Activated T-helper 1 cell treated with anti-CD3 and anti-CD28 coated beads, Interleukin-2, amount 50 U/mL, for 16 hours (primary cell): ENCODE measurements at regions not wholly inside any gene's neighbourhood (a gene's known extent, or its start where the extent isn't known, plus 50 kb on each side); places are given as distances from the start of the nearest gene placed in this dataset.
"Not testable (repeated sequence)": the region's sequence is repeated elsewhere in the genome, so short reads cannot be mapped to it uniquely, and the experiment has no call there.

ENCODE experiments used
- DNase-seq, 2 donors: peaks; one replicate each; pipeline ENCODE4 v3.0.0-alpha.2; 2020; ENCODE audit warnings: low read depth in 1 of 2, low spot score in 1 of 2

DNA sequence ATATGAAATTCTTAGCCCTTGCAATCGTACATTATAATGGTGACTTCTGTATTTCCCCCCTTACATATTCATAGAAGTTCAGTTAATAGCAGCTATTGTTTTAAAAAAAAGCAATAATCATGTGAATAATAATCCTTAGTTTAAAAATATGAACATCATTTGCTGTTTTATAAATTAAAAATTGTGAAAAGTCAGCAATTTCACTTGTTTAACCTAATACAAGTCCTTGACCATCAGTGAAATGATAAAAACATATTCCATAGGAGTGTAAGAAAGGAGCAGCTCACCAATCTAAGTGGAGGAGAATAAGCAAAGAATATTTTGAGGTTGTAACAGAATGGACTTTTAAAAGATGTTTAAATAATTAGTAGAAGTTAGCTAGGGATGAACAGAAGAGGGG, 650.2 kb downstream of the SUCLG1 start:
- DNase-seq = no peak

DNA sequence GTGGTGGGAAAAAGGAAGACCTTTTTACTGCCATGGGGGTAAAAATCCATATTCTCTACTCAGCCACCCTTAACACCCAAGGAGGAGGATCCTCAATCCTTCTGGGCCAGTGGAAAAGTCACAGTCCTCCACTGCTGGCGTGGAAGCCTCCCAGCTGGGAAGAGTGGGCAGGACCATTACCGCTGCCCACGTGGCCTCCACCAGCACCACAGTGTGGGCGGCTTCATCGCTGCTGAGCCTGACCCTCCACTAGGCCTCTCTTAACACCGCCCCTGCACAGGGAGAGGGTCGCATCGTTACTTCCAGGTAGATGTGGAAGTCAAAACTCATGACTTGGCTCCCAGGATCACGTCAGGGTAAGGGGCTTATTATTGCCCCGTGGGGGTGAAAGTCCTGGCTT, 656.5 kb downstream of the SUCLG1 start:
- DNase-seq = no peak

DNA sequence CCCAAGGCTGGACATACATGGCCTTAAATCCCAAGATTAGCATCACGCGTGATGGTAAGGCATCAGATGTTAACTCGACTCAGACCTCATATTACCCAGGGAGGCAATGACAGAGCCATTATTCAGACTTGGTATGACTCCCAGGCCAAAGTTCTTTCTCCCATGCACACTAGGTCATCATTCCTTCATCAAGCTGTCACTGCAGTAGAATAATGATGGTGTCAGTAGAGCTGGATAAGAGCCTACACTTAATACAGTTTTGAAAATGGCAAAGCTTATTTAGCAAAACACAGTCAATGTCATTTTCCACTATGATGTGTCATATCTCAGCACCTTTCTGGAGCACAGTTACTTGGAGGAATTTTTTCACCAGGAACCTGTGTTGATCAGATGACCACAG, 663.3 kb downstream of the SUCLG1 start:
- DNase-seq = no peak

DNA sequence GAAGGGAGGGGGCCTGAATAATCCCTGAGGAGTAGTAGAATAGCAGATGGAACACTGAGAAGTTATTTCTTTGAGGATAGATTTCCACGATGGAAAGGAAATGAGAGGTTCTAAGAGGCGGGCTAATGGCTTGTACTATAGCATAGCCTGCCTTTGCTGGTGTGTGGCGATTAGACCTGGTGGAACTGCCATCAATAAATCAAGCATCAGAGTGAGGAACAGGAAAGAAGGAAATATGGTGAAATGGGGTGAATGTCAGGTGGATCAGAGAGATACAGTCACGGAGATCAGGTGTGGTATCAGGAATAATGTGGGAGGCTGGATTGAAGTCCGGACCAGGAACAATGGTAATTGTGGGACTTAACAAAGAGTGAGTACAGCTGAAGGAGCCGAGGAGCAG, 668.6 kb downstream of the SUCLG1 start:
- not testable (repeated sequence) for DNase-seq

DNA sequence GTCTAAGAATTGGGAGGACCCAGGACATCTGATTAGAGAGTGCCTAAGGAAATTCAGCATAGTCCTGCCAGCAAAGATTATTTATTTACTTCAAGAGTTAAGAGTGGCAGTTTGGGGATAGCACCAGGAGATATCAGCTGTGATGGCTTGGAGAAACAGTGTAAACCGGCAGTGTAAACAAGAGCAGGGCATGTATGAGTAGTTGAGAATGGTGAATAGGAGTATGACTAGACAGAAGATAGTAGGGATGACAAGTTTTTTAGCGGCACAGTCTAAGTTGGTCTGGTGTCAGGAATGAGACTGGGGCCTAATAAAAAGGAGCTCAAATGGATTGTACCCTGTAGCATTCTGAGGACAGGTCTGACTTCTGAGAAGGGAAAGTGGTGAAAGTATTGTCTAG, 669.4 kb downstream of the SUCLG1 start:
- DNase-seq = not testable (repeated sequence)

DNA sequence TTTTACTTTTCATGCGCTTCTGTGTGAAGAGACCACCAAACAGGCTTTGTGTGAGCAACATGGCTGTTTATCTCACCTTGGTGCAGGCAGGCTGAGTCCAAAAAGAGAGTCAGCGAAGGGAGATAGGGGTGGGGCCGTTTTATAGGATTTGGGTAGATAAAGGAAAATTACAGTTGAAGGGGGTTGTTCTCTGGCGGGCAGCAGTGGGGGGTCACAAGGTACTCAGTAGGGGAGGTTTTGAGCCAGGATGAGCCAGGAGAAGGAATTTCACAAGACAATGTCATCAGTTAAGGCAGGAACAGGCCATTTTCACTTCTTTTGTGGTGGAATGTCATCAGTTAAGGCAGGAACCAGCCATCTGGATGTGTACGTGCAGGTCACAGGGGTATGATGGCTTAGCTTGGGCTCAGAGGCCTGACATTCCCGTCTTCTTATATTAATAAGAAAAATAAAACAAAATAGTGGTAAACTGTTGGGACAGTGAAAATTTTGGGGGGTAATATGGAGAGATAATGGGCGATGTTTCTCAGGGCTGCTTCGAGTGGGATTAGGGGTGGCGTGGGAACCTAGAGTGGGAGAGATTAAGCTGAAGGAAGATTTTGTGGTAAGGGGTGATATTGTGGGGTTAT, 670.0 kb downstream of the SUCLG1 start:
- not testable (repeated sequence) for DNase-seq

DNA sequence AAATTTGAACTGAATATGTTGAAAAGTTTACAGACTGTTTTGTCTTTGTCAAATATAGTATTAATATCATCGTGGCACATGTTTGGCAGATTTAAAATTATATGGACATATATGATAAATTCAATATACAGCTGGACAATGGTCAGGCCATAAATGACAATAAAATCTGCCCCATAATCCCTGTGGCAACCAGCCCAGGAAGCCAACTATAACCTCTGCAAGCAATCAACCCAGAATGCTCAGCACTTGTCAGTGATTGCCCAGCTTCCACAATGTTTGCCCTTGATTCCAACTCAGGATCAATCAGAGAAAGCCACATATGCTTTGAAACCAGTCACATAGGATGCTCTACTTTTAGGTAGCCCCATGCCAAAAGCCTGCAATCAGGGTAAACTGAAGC, 671.9 kb downstream of the SUCLG1 start:
- DNase-seq = no peak

DNA sequence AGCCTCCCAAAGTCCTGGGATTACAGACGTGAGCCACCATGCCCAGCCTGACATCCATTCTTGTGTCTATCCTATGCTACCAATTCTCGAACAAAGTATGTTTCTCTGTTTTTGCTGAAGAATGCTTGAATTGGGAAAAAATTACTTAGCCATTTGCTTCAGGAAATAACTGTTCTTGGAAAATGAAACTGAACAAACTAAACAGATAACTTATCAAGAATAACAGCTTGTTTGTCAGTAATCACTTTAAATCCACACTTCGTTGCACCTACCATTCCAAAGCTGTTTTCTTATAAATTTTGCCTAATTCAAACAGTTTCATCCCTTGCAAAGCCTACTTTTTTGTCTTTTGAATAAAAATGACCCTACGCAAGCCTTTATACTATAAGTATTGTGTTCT, 672.9 kb downstream of the SUCLG1 start:
- no peak for DNase-seq

DNA sequence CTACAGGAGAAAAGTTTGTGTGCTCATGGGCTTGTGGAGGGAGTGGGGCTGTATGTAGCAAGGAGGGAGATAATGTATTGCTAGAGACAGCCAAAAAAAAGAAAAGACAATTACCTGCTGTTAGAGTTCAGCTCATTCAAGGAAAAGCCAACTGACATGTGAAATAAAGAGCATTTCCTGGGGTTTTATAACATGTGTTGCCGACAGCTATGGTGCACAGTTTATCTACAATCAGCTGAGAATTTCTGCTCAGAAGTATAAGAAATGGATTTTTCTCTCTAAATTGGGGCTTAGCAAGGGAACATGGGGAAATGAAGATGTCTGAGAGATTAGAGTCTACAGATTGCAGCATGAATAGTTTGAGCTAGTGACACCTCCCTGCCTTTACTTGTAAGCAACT, 674.1 kb downstream of the SUCLG1 start:
- DNase-seq = no peak

DNA sequence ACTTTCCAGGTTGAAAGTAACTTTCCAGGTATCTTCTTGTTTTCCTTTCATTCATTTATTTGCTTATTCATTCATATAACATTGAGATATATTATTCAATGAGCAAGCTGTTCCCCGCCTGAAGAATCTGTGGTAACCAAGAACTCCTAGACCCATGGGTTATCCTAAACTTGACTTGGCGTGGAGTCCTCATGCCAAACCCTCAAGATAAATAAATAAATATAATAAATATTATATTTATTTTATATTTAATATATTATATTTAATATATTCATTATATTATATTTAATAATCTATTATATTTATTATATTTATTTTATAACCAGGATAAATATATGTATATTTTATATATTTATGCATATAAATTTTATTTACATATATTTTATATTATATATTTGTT, 674.8 kb downstream of the SUCLG1 start:
- DNase-seq = no peak

DNA sequence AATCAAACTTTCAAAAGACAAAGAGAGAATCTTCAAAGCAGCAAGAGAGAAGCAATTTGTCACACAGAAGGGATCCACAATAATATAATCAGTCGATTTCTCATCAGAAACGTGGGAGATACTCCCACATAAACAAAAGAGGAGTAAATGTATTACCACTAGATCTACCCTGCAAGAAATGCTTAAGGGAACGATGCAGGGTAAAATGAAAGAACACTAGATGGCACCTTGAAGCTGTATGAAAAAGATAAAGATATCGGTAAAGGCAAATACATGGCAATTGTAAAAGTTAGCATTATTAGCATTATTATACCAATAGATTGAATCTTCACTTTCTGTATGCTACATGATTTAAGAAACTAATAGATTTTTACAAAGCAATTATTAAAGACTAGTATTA, 677.0 kb downstream of the SUCLG1 start:
- DNase-seq = no peak

DNA sequence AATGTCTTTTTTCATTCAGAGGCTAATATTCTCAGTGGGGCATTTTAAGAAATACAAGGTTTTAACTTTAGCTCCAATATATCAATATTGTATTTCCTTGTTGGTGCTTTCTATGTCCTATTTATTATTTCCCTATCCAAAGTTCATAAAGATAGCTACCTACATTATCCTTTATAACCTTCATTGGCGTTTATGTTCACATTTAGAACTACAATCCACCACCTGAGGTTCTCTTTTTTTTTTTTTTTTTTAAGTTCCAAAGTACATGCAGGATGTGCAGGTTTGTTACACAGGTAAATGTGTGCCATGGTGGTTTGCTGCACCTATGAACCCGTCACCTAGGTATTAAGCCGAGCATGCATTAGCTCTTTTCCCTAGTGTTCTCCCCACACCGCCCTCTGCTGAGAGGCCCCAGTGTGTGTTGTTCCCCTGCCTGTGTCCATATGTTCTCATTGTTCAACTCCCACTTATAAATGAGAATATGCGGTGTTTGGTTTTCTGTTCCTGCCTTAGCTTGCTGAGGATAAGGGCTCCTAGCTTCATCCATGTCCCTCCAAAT, 694.6 kb downstream of the SUCLG1 start:
- DNase-seq = no peak

DNA sequence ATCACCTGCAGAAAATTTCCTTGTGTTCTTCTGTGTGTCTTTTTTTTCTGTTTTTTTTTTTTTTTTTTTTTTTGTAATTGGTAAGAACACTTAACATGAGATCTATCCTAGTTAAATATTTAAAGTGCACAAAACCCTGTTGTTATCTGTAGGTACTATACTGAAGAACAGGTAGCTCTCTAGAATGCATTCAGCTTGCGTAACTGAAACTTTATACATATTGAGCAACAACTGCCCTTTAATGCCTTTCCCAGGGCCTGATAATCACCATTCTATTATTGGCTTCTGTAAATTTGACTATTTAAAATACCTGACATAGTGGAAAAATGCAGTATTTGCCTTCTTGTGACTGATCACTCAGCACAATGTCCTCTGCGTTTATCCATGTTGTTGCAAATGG, 701.8 kb downstream of the SUCLG1 start:
- no peak for DNase-seq

DNA sequence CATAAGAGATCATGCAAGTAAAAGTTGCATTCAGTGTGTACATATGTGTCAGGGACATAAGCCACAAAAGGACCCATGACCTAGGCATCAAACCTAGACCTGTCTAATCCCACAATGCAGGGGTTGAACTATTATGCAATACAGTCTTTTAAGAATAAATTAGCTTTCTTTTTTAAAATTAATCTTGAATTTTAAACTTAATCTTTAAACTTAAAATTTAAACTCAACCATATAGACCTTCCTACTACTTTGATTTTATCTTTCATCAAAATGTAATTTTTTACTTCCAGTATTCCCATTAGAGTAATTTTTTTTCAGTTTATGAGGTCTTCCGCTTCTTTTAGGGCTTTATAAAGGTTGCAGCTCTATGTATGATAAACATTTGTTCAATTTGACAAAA, 702.9 kb downstream of the SUCLG1 start:
- DNase-seq = no peak

DNA sequence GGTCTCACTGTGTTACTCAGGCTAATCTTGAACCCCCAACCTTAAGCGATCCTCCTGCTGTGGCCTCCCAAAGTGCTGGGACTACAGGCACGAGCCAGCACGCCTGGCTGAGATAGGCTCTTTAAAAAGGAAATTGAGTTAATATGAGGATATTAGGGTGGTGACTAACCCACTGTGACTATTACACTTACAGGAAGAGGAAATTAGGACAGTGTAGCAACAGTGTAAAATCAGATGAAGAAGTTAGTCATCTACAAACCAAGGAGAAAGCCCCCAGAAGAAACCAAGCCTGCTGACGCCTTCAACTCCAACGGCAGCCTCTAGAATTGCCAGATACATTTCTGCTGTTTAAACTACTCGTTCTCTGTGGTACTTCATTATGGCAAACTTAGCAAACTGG, 711.9 kb downstream of the SUCLG1 start:
- DNase-seq = no peak

DNA sequence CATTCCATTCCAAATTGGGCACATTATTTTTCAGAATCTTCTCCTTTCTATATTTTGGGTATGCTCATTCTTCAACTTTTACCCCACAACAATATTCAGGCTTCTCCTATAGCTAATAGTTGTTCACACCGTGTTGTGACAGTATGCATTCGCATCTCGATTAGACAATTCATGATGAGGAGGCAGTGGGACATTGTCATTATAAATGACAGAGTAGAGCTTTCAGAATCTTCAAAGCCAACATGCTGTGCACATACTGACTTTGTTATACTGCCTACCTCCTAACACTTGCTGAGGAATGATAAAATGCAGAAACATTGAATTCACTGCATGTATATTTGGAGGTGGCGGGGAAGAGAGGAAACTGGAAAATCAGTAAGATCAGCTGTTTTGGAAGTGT, 714.2 kb downstream of the SUCLG1 start:
- DNase-seq = no peak

DNA sequence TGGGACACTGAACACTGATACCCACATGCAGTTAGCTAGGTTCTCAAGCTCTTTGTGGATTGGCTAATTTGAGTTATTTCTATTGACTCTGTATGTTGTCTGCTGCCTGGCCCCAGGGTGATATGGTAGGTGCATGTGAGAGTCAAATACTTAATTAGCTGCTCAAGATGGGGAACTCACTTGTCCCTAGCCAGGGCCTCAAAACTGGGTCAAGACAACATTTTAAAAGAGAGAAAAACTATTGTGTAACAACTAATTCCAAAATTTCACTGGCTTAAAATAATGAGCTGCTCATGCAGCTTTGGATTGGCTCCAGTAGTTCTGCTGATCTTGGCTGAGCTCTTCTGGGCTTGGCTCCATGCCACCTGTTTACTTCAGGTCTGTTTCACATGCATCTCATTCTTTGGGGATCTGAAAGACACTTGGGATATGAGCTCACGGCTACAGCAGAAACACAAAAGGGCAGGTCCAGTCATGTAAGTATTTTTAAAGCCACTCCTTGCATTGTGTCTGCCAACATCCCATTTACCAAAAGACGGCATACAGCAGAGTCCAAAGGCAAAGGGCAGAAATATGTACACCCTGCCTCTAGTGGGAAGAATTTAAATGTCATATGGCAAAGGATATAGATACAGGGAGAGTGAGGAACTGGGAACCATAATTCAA, 716.8 kb downstream of the SUCLG1 start:
- DNase-seq = no peak

DNA sequence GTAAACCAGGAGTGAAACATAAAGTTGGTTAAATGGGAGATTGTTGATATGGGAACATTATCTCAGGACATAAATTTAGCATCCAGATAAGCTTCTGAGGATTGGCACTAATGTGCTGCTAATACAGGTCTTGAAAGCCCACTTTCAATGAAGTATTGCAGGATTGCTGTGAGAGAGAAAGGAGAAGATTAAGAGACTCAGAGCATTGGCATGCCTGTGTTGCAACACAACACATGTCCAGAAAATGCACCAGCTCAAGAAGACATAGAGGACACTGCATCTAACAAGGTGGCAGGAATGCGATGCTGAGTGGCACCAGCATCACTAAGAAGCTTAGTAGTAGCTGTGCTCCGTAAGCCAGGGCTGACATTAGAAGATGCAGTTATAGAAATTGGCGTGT, 728.9 kb downstream of the SUCLG1 start:
- DNase-seq = no peak

DNA sequence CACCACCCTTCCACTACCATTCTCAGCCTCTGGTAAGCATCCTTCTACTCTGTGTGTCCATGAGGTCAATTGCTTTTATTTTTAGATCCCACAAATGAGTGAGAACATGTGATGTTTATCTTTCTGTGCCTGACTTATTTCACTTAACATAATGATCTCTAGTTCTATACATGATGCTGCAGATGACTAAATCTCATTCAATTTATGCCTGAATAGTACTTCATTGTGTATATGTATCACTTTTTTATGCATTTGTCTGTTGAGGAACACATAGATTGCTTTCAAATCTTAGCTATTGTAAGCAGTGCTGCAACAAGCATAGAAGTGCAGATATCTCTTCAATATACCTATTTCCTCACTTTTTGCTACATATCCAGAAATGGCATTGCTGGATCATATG, 733.3 kb downstream of the SUCLG1 start:
- DNase-seq = no peak

DNA sequence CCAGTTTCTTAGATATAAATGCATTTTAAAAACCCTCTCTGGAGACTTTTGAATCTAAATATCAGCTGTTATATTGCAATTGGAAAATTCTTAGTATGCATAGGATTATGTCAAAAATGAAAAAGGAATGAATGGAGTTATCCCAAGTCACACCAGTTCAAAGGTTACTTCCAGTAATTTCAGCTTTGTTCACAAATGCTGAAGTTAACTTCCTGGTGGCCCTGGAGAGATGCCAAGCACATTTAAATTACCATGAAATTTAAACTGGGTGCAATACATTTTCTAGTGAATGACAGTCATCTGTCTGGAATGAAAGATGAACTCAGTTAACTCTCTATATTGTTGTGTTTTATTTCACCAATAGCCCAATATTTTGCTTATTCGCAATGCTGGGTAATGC, 753.9 kb downstream of the SUCLG1 start:
- DNase-seq = no peak

DNA sequence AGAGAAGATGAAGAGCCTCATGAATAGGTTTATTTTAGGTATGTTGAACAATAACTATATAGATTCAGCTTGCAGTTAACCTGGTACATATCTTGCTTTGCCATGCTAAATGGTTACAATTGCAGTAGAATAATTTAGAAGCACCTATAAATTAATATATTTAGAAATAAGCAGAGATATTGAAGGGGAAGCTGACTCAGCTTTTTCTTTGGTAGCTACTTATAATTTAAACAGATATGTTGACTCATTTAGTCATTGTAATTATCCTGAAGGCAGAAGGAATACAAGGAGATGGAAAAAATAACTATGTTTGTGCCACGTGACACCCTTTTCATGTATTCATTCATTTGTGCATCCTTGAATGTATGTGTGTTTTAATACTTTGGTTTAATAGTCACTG, 755.5 kb downstream of the SUCLG1 start:
- DNase-seq = no peak

DNA sequence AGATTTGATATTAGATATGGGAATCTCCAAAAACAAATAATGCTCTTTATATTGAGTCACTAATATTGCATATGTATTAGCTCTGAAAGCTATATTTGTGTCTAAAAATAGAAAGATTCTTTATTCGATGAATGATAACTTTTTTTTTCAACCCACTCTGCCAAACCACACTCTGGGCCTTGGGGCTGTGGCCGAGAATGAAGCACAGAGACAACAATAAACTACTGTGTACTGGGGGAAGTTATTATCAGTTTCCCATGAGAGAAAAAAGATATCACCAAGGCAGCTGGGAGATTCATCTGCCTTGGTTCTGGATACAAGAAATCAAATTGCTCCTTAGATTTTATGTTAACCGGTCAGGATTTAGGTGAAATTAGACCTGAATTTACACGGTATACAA, 762.2 kb downstream of the SUCLG1 start:
- DNase-seq = no peak

DNA sequence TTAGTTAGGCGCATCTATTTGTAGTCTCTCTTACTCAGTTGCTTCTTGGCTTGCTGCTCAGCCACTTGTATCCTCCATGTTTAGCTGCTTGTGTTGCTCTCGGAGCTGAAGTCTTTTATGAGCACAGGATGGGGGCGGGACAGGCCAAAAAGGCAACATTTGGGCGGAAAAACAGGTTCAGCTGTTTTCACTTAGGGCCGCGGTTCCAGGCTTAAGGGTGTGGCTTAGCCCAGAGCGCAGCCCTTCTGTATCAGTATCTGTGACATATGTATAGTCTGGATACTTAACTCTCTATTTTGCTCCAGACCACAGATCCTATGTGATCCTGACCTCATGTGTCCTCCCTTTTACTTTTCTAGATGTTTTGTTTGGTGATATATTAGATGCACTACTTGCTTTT, 763.5 kb downstream of the SUCLG1 start:
- DNase-seq = no peak
